HepG2 (cell line): ENCODE measurements at regions not wholly inside any gene's neighbourhood (a gene's known extent, or its start where the extent isn't known, plus 50 kb on each side); places are given as distances from the start of the nearest gene placed in this dataset.
"Not testable (repeated sequence)": the region's sequence is repeated elsewhere in the genome, so short reads cannot be mapped to it uniquely, and the experiment has no call there.

Experiments
- GTF2F1 ChIP-seq: fragments of 150-350 bp; IDR thresholded peaks from 2 replicates; pipeline ENCODE4 v1.6.1; 2014; ENCODE audit warnings: low read length
- JUND ChIP-seq: sonication (generic); formaldehyde crosslinking; IDR thresholded peaks from 2 replicates; pipeline ENCODE4 v1.8.0; 2022; ENCODE audit warnings: mild to moderate bottlenecking, missing genetic modification reagents
- MYC ChIP-seq: sonication (generic); formaldehyde crosslinking; IDR thresholded peaks from 2 replicates; pipeline ENCODE4 v1.9.0; 2021; ENCODE audit warnings: missing genetic modification reagents, borderline replicate concordance
- SP1 ChIP-seq, 2 experiments: fragments of 450-650 bp in 1 of 2; sonication (generic) in 1 of 2; formaldehyde crosslinking in 1 of 2; IDR thresholded peaks; 2 replicates each; pipeline versions ENCODE4 v1.4.0 to v1.6.1; 2016 to 2020; ENCODE audit warnings: missing genetic modification reagents in 1 of 2
- ZNF564 ChIP-seq: sonication (generic); formaldehyde crosslinking; IDR thresholded peaks from 2 replicates; pipeline ENCODE4 v1.8.1; 2023; ENCODE audit warnings: mild to moderate bottlenecking, missing genetic modification reagents
- TF ChIP-seq, protein P1 (sequence below): sonication (generic); formaldehyde crosslinking; IDR thresholded peaks from 2 replicates; pipeline ENCODE4 v1.5.1; 2020; ENCODE audit warnings: mild to moderate bottlenecking, missing genetic modification reagents, moderate library complexity
- TF ChIP-seq, protein P2 (sequence below): sonication (generic); formaldehyde crosslinking; IDR thresholded peaks from 2 replicates; pipeline ENCODE4 v1.5.1; 2020; ENCODE audit warnings: mild to moderate bottlenecking, missing genetic modification reagents, moderate library complexity

DNA sequence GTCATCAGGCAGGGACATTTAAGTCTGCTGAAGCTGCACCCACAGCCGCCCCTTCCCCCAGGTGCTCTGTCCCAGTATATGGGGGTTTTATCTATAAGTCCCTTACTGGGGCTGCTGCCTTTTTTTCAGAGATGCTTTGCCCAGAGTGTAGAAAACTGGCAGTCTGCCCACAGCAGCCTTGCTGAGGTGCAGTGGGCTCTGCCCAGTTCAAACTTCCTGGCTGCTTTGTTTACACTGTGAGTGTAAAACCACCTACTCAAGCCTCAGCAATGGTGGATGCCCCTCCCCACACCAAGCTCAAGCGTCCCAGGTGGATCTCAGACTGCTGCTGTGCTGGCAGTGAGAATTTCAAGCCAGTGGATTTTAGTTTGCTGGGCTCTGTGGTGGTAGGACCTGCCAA lies 114.2 kb upstream of the GLRA1 start:
- TF ChIP-seq JUND; SP1 (IDR thresholded peaks at IDR 0.05); SP1 (CRISPR knock-in tag; IDR thresholded peaks at IDR 0.05); GTF2F1; ZNF564 (CRISPR knock-in tag); MYC: not testable (repeated sequence)
- TF ChIP-seq, protein P1, sequence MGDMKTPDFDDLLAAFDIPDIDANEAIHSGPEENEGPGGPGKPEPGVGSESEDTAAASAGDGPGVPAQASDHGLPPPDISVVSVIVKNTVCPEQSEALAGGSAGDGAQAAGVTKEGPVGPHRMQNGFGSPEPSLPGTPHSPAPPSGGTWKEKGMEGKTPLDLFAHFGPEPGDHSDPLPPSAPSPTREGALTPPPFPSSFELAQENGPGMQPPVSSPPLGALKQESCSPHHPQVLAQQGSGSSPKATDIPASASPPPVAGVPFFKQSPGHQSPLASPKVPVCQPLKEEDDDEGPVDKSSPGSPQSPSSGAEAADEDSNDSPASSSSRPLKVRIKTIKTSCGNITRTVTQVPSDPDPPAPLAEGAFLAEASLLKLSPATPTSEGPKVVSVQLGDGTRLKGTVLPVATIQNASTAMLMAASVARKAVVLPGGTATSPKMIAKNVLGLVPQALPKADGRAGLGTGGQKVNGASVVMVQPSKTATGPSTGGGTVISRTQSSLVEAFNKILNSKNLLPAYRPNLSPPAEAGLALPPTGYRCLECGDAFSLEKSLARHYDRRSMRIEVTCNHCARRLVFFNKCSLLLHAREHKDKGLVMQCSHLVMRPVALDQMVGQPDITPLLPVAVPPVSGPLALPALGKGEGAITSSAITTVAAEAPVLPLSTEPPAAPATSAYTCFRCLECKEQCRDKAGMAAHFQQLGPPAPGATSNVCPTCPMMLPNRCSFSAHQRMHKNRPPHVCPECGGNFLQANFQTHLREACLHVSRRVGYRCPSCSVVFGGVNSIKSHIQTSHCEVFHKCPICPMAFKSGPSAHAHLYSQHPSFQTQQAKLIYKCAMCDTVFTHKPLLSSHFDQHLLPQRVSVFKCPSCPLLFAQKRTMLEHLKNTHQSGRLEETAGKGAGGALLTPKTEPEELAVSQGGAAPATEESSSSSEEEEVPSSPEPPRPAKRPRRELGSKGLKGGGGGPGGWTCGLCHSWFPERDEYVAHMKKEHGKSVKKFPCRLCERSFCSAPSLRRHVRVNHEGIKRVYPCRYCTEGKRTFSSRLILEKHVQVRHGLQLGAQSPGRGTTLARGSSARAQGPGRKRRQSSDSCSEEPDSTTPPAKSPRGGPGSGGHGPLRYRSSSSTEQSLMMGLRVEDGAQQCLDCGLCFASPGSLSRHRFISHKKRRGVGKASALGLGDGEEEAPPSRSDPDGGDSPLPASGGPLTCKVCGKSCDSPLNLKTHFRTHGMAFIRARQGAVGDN, result not testable (repeated sequence)
- TF ChIP-seq, protein P2, sequence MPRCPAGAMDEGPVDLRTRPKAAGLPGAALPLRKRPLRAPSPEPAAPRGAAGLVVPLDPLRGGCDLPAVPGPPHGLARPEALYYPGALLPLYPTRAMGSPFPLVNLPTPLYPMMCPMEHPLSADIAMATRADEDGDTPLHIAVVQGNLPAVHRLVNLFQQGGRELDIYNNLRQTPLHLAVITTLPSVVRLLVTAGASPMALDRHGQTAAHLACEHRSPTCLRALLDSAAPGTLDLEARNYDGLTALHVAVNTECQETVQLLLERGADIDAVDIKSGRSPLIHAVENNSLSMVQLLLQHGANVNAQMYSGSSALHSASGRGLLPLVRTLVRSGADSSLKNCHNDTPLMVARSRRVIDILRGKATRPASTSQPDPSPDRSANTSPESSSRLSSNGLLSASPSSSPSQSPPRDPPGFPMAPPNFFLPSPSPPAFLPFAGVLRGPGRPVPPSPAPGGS, result not testable (repeated sequence)
